Panc1 (cell line): ENCODE measurements at regions not wholly inside any gene's neighbourhood (a gene's known extent, or its start where the extent isn't known, plus 50 kb on each side); places are given as distances from the start of the nearest gene placed in this dataset.

Experiments
- CTCF ChIP-seq: fragments of 450-650 bp; IDR thresholded peaks from 2 replicates; pipeline ENCODE4 v1.5.1; 2017; ENCODE audit warnings: mild to moderate bottlenecking
- POLR2AphosphoS5 ChIP-seq: IDR thresholded peaks from 2 replicates; pipeline ENCODE4 v1.6.1; 2012; ENCODE audit warnings: mild to moderate bottlenecking, low read depth, low read length, moderate library complexity
- TF ChIP-seq, protein P1 (sequence below), 2 experiments: IDR thresholded peaks; 2 replicates each; pipeline ENCODE4 v1.6.1; 2011 to 2012; ENCODE audit warnings: low read depth in 2 of 2, control low read depth in 1 of 2, low read length in 1 of 2, mild to moderate bottlenecking in 1 of 2, moderate library complexity in 1 of 2; ENCODE audit not compliant: insufficient read depth in 1 of 2

- TF ChIP-seq CTCF: no peak
- TF ChIP-seq, protein P1, sequence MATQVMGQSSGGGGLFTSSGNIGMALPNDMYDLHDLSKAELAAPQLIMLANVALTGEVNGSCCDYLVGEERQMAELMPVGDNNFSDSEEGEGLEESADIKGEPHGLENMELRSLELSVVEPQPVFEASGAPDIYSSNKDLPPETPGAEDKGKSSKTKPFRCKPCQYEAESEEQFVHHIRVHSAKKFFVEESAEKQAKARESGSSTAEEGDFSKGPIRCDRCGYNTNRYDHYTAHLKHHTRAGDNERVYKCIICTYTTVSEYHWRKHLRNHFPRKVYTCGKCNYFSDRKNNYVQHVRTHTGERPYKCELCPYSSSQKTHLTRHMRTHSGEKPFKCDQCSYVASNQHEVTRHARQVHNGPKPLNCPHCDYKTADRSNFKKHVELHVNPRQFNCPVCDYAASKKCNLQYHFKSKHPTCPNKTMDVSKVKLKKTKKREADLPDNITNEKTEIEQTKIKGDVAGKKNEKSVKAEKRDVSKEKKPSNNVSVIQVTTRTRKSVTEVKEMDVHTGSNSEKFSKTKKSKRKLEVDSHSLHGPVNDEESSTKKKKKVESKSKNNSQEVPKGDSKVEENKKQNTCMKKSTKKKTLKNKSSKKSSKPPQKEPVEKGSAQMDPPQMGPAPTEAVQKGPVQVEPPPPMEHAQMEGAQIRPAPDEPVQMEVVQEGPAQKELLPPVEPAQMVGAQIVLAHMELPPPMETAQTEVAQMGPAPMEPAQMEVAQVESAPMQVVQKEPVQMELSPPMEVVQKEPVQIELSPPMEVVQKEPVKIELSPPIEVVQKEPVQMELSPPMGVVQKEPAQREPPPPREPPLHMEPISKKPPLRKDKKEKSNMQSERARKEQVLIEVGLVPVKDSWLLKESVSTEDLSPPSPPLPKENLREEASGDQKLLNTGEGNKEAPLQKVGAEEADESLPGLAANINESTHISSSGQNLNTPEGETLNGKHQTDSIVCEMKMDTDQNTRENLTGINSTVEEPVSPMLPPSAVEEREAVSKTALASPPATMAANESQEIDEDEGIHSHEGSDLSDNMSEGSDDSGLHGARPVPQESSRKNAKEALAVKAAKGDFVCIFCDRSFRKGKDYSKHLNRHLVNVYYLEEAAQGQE (IDR thresholded peaks at IDR 0.05; ENCODE audit: insufficient read depth in 1 of 2, low read depth in 2 of 2, low read length in 1 of 2): no peak
- no peak for TF ChIP-seq POLR2AphosphoS5
Measured at GRCh38 chr10:3574451-3574850, 210.6 kb downstream of the KLF6 start.
